Keratinocyte (primary cell): ENCODE measurements at regions not wholly inside any gene's neighbourhood (a gene's known extent, or its start where the extent isn't known, plus 50 kb on each side); places are given as distances from the start of the nearest gene placed in this dataset.

ENCODE experiments used
- DNase-seq: peaks from one replicate; pipeline ENCODE4 v3.0.0-alpha.2; 2011; ENCODE audit warnings: low read depth, missing footprints, low spot score
- FAIRE-seq: peaks from 2 replicates; lab custom pipeline; 2011; peaks lifted over from hg19 to GRCh38; lab: Jason Lieb, UNC
- H2AFZ ChIP-seq: 2 replicates; pipeline ENCODE4 v1.6.0; 2012; ENCODE audit warnings: low read length, control low read depth, inconsistent platforms; ENCODE audit not compliant: control insufficient read depth
- H3K27ac ChIP-seq: 2 replicates; pipeline ENCODE4 v1.5.1; 2011; ENCODE audit warnings: low read length; ENCODE audit not compliant: control insufficient read depth, insufficient read depth
- H3K27me3 ChIP-seq: 3 replicates; pipeline ENCODE4 v1.6.0; 2011; ENCODE audit warnings: low read length; ENCODE audit not compliant: control insufficient read depth, insufficient read depth; ENCODE audit errors: extremely low read depth
- H3K36me3 ChIP-seq, 2 experiments: 2 replicates in 1 of 2; 3 replicates in 1 of 2; pipeline ENCODE4 v1.5.1; 2011; ENCODE audit warnings: low read length in 2 of 2, mild to moderate bottlenecking in 1 of 2; ENCODE audit not compliant: control insufficient read depth in 2 of 2, insufficient read depth in 2 of 2; ENCODE audit errors: extremely low read depth in 1 of 2
- H3K4me1 ChIP-seq: 3 replicates; pipeline ENCODE4 v1.5.1; 2011; ENCODE audit warnings: low read length; ENCODE audit not compliant: control insufficient read depth, insufficient read depth; ENCODE audit errors: extremely low read depth
- H3K4me2 ChIP-seq: 3 replicates; pipeline ENCODE4 v1.6.0; 2011; ENCODE audit warnings: low read depth, low read length; ENCODE audit not compliant: control insufficient read depth, insufficient read depth; ENCODE audit errors: extremely low read depth
- H3K4me3 ChIP-seq, 3 experiments: fragments of 200-600 bp in 1 of 3; sonication (generic) in 1 of 3; 2 replicates in 2 of 3; 3 replicates in 1 of 3; pipeline ENCODE4 v1.5.1; 2011 to 2016; ENCODE audit warnings: low read length in 3 of 3, mild to moderate bottlenecking in 3 of 3, control low read depth in 2 of 3, inconsistent platforms in 1 of 3, low read depth in 1 of 3, mixed read lengths in 1 of 3, mixed run types in 1 of 3, moderate library complexity in 1 of 3; ENCODE audit not compliant: control insufficient read depth in 2 of 3, insufficient read depth in 2 of 3; ENCODE audit errors: extremely low read depth in 1 of 3
- H3K79me2 ChIP-seq: 2 replicates; pipeline ENCODE4 v1.6.0; 2012; ENCODE audit warnings: low read length; ENCODE audit not compliant: control insufficient read depth, insufficient read depth
- H3K9ac ChIP-seq: 3 replicates; pipeline ENCODE4 v1.6.0; 2011; ENCODE audit warnings: low read length; ENCODE audit not compliant: control insufficient read depth, insufficient read depth; ENCODE audit errors: extremely low read depth
- H3K9me1 ChIP-seq: 3 replicates; pipeline ENCODE4 v1.6.0; 2011; ENCODE audit warnings: low read length; ENCODE audit not compliant: control insufficient read depth, insufficient read depth; ENCODE audit errors: extremely low read depth
- H3K9me3 ChIP-seq: 2 replicates; pipeline ENCODE4 v1.5.1; 2012; ENCODE audit warnings: low read depth, low read length; ENCODE audit not compliant: control insufficient read depth
- H4K20me1 ChIP-seq: 3 replicates; pipeline ENCODE4 v1.6.0; 2011; ENCODE audit warnings: low read length; ENCODE audit not compliant: control insufficient read depth, insufficient read depth; ENCODE audit errors: extremely low read depth
- CTCF ChIP-seq, 3 experiments: IDR thresholded peaks in 1 of 3; conservative IDR thresholded peaks in 1 of 3; optimal IDR thresholded peaks in 1 of 3; 2 replicates in 2 of 3; 3 replicates in 1 of 3; pipeline versions ENCODE3 to v1.5.1; 2011; ENCODE audit warnings: low read length in 3 of 3, mild to moderate bottlenecking in 3 of 3, moderate library complexity in 2 of 3, control low read depth in 1 of 3, inconsistent platforms in 1 of 3; ENCODE audit not compliant: insufficient read depth in 2 of 3; ENCODE audit errors: extremely low read depth in 1 of 3
- EZH2 ChIP-seq: IDR thresholded peaks from one replicate; pipeline ENCODE4 v1.6.1; 2012; ENCODE audit warnings: inconsistent platforms, mild to moderate bottlenecking, low read length, moderate library complexity
- dilution Hi-C: fragments of 300-500 bp; cut with MboI; formaldehyde crosslinking; loops from one replicate; pipeline ENCODE4 v1.7.0; 2020; ENCODE audit warnings: low sequenced_read_pairs; ENCODE audit not compliant: extremely low pct_ligation_motif_present

- Histone ChIP-seq H3K4me3 (no peak overlapping the region), H2AFZ (no peak overlapping the region), H4K20me1 (no peaks in the 10 kb centered on the region), H3K4me2 (no peak overlapping the region), H3K27ac (no peak overlapping the region), H3K4me1 (no peaks in the 10 kb centered on the region), H3K9ac (no peak overlapping the region), H3K79me2 (no peaks in the 10 kb centered on the region), H3K27me3 (no peaks in the 10 kb centered on the region), H3K9me3 (no peaks in the 10 kb centered on the region), H3K36me3 (no peaks in the 10 kb centered on the region), H3K9me1 (no peaks in the 10 kb centered on the region)
- DNase-seq (no peak), FAIRE-seq (no peak)
- TF ChIP-seq EZH2 (no peak), CTCF (optimal IDR thresholded peaks at IDR 0.05 in 1 of 3, IDR thresholded peaks at IDR 0.05 in 1 of 3, conservative IDR thresholded peaks at IDR 0.05 in 1 of 3; ENCODE audit: extremely low read depth in 1 of 3, insufficient read depth in 2 of 3, low read length in 3 of 3) (no peak)
- dilution Hi-C loops, result no loop called here
Measured at GRCh38 chr10:108290823-108291222, 1126.3 kb upstream of the SORCS1 start.

DNA sequence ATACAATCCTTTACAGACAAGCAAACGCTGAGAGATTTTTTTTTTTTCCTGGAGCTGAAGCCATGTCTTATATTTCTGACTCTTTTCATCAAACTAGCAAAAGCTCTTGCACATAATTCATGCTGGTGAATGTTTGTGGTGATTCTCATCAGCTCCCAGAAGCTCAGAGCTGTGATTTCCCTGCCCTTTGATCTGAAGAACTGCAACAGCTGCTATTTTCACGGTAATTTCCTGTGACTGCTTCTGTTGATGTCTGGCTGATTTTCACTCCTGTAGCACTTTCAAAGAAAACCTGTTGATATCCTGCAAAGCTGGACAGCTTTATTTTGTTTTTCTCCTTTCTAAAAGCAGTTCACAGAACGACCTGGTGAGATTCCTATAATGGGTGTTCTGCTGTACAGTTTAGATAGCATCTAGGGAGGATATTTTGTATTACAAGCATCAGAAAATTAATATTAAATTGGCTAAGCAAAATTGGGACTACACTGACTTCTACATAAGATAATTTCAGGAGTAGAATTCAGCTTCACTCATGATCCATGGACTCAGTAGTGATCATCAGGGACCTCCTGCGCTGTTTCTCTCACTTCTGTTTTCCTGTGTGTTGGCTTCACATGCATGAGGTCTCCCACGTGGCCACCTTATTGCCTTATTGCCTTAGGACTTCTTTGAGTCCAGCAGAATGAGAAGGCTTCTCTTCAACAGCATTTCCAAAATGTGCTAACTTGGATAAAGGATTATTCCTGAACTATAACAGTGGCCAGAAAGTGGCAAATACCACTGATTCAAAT, 1111.6 kb upstream of the SORCS1 start:
- H3K4me1 ChIP-seq, result no peaks in the 10 kb centered on the region
- dilution Hi-C loops, result no loop called here

More for the DNA sequence above, 1111.6 kb upstream of the SORCS1 start:
- Histone ChIP-seq H4K20me1 (no peaks in the 10 kb centered on the region), H3K79me2 (no peaks in the 10 kb centered on the region), H3K36me3 (no peaks in the 10 kb centered on the region), H3K27me3 (no peaks in the 10 kb centered on the region), H3K4me3 (no peak overlapping the region), H3K9me1 (no peaks in the 10 kb centered on the region), H3K9ac (no peak overlapping the region), H3K9me3 (peaks cover 2% of the 10 kb centered on the region), H3K27ac (no peak overlapping the region), H3K4me2 (no peak overlapping the region), H2AFZ (no peak overlapping the region)
- FAIRE-seq (no peak), DNase-seq (no peak)
- TF ChIP-seq EZH2 (no peak), CTCF (optimal IDR thresholded peaks at IDR 0.05 in 1 of 3, IDR thresholded peaks at IDR 0.05 in 1 of 3, conservative IDR thresholded peaks at IDR 0.05 in 1 of 3; ENCODE audit: extremely low read depth in 1 of 3, insufficient read depth in 2 of 3, low read length in 3 of 3) (no peak)
